HCT116 (cell line): ENCODE measurements at regions not wholly inside any gene's neighbourhood (a gene's known extent, or its start where the extent isn't known, plus 50 kb on each side); places are given as distances from the start of the nearest gene placed in this dataset.

Experiments used
- ATAC-seq: fragments of 200-7000 bp; cut with Tn5 transposase; 2 replicates; pipeline ENCODE4 v1.9.1; 2020; ENCODE audit warnings: mild to moderate bottlenecking, moderate library complexity
- BruUV-seq: library from RNA; stranded (reverse); fragments of 400-500 nt; replicated peaks from 2 replicates; lab custom pipeline; 2021; lab: Mats Ljungman, UMichigan
- CTCF ChIA-PET: fragments of 300-600 bp; sonication (Branson Sonifier 250); formaldehyde crosslinking; loops from one replicate; lab custom pipeline; 2021; ENCODE audit warnings: antibody characterized with exemption; lab: Charles Lee
- POLR2A ChIA-PET: fragments of 300-600, 350-600 bp; sonication (Branson Sonifier 250); formaldehyde crosslinking; loops from one replicate; lab custom pipeline; 2021; ENCODE audit warnings: antibody characterized with exemption; lab: Charles Lee
- RAD21 ChIA-PET, 2 experiments: fragments of 300-600 bp; sonication (Branson Sonifier 250); formaldehyde crosslinking; loops; one replicate each; lab custom pipeline; 2023; ENCODE audit warnings: low total read pairs in 2 of 2; ENCODE audit not compliant: uncharacterized antibody in 2 of 2, unreplicated experiment in 2 of 2, low non-redundant PET in 1 of 2; lab: Charles Lee
- DNase-seq: peaks from one replicate; pipeline ENCODE4 v3.0.0-alpha.2; 2010; ENCODE audit warnings: low read depth, low spot score
- H2AFZ ChIP-seq: fragments of 200-600 bp; shearing (Covaris generic), sonication (generic); 2 replicates; pipeline ENCODE4 v1.6.1; 2017; ENCODE audit warnings: low read depth, mixed run types, mixed read lengths, antibody characterized with exemption, low read length; ENCODE audit not compliant: poor library complexity, severe bottlenecking
- H3K27ac ChIP-seq: 2 replicates; pipeline ENCODE4 v1.5.1; 2012; ENCODE audit warnings: low read depth, low read length
- H3K27me3 ChIP-seq: fragments of 200-600 bp; sonication (generic); 2 replicates; pipeline ENCODE4 v1.6.1; 2016; ENCODE audit warnings: mixed run types, low read length, mixed read lengths; ENCODE audit not compliant: insufficient read depth
- H3K36me3 ChIP-seq, 2 experiments: fragments of 200-500 bp in 1 of 2; fragments of 200-600 bp in 1 of 2; sonication (Bioruptor generic) in 1 of 2; sonication (generic) in 1 of 2; 2 replicates each; pipeline versions ENCODE4 v1.5.1 to v1.6.1; 2014 to 2016; ENCODE audit warnings: low read length in 2 of 2, inconsistent platforms in 1 of 2, mixed read lengths in 1 of 2, mixed run types in 1 of 2; ENCODE audit not compliant: insufficient read depth in 2 of 2, control insufficient read depth in 1 of 2
- H3K4me1 ChIP-seq, 2 experiments: fragments of 200-600 bp in 1 of 2; sonication (generic) in 1 of 2; 2 replicates each; pipeline versions ENCODE4 v1.5.1 to v1.6.1; 2012 to 2017; ENCODE audit warnings: low read length in 2 of 2, inconsistent platforms in 1 of 2, mild to moderate bottlenecking in 1 of 2, mixed read lengths in 1 of 2, mixed run types in 1 of 2, moderate library complexity in 1 of 2; ENCODE audit not compliant: insufficient read depth in 2 of 2, control insufficient read depth in 1 of 2
- H3K4me2 ChIP-seq: fragments of 200-600 bp; sonication (generic); 2 replicates; pipeline ENCODE4 v1.6.1; 2017; ENCODE audit warnings: mixed run types, low read length, mixed read lengths
- H3K4me3 ChIP-seq, 2 experiments: fragments of 200-600 bp in 1 of 2; sonication (generic) in 1 of 2; replicated peaks in 1 of 2; 2 replicates each; pipeline ENCODE4 v1.5.1; 2011 to 2016; ENCODE audit warnings: low read length in 2 of 2, control low read depth in 1 of 2, low read depth in 1 of 2, mild to moderate bottlenecking in 1 of 2, mixed read lengths in 1 of 2, mixed run types in 1 of 2
- H3K79me2 ChIP-seq: fragments of 200-600 bp; sonication (generic); 2 replicates; pipeline ENCODE4 v1.6.1; 2017; ENCODE audit warnings: mild to moderate bottlenecking, mixed run types, low read length, moderate library complexity, mixed read lengths; ENCODE audit not compliant: insufficient read depth
- H3K9ac ChIP-seq: fragments of 200-600 bp; sonication (generic); 2 replicates; pipeline ENCODE4 v1.6.1; 2016; ENCODE audit warnings: low read length, mixed read lengths
- H3K9me2 ChIP-seq: fragments of 200-600 bp; sonication (generic), shearing (Covaris generic); 2 replicates; pipeline ENCODE4 v1.6.1; 2017; ENCODE audit warnings: mixed run types, mild to moderate bottlenecking, moderate library complexity; ENCODE audit not compliant: insufficient read depth
- H3K9me3 ChIP-seq, 2 experiments: fragments of 200-500 bp in 1 of 2; fragments of 200-600 bp in 1 of 2; sonication (Bioruptor generic) in 1 of 2; sonication (generic) in 1 of 2; 2 replicates each; pipeline ENCODE4 v1.6.1; 2014 to 2017; ENCODE audit warnings: low read length in 2 of 2, mixed read lengths in 2 of 2, inconsistent platforms in 1 of 2, low read depth in 1 of 2, mild to moderate bottlenecking in 1 of 2, mixed run types in 1 of 2, moderate library complexity in 1 of 2; ENCODE audit not compliant: control insufficient read depth in 1 of 2, insufficient read depth in 1 of 2
- H4K20me1 ChIP-seq: fragments of 200-600 bp; sonication (generic), shearing (Covaris generic); 2 replicates; pipeline ENCODE4 v1.6.1; 2017; ENCODE audit warnings: mixed run types, mild to moderate bottlenecking, moderate library complexity; ENCODE audit not compliant: insufficient read depth
- CBX3 ChIP-seq: IDR thresholded peaks from 2 replicates; pipeline ENCODE4 v1.6.1; 2012; ENCODE audit warnings: low read depth
- JUND ChIP-seq: IDR thresholded peaks from 2 replicates; pipeline ENCODE4 v1.6.1; 2012
- POLR2AphosphoS5 ChIP-seq: IDR thresholded peaks from 2 replicates; pipeline ENCODE4 v1.6.1; 2011; ENCODE audit warnings: mild to moderate bottlenecking, low read depth, low read length, moderate library complexity
- SRF ChIP-seq: IDR thresholded peaks from 2 replicates; pipeline ENCODE4 v1.6.1; 2012; ENCODE audit warnings: low read depth
- YY1 ChIP-seq: IDR thresholded peaks from 2 replicates; pipeline ENCODE4 v1.6.1; 2011; ENCODE audit warnings: low read length, low read depth, moderate library complexity, mild to moderate bottlenecking; ENCODE audit not compliant: insufficient replicate concordance; ENCODE audit errors: extremely low read depth
- intact Hi-C: fragments of 100-400 bp; cut with micrococcal nuclease; formaldehyde crosslinking; loops from 2 replicates; pipeline ENCODE4 v1.10.0; 2022
- TF ChIP-seq, protein P1 (sequence below): IDR thresholded peaks from 2 replicates; pipeline ENCODE4 v1.6.1; 2012
- TF ChIP-seq, protein P2 (sequence below): IDR thresholded peaks from 2 replicates; pipeline ENCODE4 v1.6.1; 2011; ENCODE audit warnings: mild to moderate bottlenecking, low read length, moderate library complexity; ENCODE audit not compliant: insufficient replicate concordance; ENCODE audit errors: extremely low read depth

DNA sequence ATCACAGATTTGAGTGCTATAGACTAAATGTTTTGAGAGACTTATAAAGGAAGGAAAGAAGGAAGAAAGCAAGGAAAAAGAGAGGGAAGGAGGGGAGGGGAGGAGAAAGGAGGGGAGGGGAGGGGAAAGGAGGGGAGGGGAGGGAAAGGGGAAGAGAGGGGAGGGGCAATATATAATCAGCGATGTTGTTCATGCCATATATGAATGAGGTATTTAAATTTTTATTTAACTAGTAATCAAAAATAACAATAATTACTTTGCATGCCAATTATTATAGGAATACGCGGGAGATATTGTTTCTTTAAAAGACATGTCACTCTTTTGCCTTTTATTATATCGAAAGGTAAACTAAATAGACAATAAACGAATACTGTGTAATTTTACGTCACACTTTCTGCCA, 1029.7 kb downstream of the FAT4 start (continued):
- TF ChIP-seq, protein P1, sequence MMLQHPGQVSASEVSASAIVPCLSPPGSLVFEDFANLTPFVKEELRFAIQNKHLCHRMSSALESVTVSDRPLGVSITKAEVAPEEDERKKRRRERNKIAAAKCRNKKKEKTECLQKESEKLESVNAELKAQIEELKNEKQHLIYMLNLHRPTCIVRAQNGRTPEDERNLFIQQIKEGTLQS = no peak
- no peak for TF ChIP-seq POLR2AphosphoS5
- TF ChIP-seq, protein P2, sequence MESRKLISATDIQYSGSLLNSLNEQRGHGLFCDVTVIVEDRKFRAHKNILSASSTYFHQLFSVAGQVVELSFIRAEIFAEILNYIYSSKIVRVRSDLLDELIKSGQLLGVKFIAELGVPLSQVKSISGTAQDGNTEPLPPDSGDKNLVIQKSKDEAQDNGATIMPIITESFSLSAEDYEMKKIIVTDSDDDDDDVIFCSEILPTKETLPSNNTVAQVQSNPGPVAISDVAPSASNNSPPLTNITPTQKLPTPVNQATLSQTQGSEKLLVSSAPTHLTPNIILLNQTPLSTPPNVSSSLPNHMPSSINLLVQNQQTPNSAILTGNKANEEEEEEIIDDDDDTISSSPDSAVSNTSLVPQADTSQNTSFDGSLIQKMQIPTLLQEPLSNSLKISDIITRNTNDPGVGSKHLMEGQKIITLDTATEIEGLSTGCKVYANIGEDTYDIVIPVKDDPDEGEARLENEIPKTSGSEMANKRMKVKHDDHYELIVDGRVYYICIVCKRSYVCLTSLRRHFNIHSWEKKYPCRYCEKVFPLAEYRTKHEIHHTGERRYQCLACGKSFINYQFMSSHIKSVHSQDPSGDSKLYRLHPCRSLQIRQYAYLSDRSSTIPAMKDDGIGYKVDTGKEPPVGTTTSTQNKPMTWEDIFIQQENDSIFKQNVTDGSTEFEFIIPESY = no peak

DNA sequence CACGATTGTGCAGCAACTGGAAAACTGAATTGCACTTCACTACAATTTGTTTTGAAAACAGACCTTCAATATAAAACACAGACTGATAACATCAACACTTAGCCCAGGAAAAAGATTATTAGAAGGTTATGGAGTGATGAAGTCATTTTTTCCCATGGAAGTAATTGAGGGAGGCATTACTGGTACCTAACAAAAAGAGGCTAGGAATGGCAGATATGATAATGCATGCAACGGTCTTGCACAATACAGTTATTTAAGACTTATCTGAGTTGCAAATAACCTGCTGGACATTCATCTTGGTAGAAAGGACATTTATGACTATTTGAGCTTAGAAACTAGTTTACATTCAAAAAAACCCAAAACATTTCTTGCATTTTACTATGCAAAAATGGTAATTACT, 1031.9 kb downstream of the FAT4 start:
- Histone ChIP-seq H3K79me2 (no peaks in the 10 kb centered on the region), H3K36me3 (no peaks in the 10 kb centered on the region), H3K9me2 (no peaks in the 10 kb centered on the region; the same call in 1 of the 2 replicates), H3K4me3 (no peak overlapping the region), H3K27me3 (no peaks in the 10 kb centered on the region), H3K27ac (no peak overlapping the region), H2AFZ (no peak overlapping the region), H4K20me1 (no peaks in the 10 kb centered on the region), H3K4me1 (no peaks in the 10 kb centered on the region), H3K9ac (no peak overlapping the region), H3K4me2 (no peak overlapping the region), H3K9me3 (no peaks in the 10 kb centered on the region)
- DNase-seq (no peak), ATAC-seq (no peak)
- no peak for TF ChIP-seq SRF
- no peak for TF ChIP-seq CBX3
- no peak for TF ChIP-seq YY1
- TF ChIP-seq JUND = no peak
- RAD21 ChIA-PET = interaction anchor here in 1 of 2 experiments (0.6 kb wide), 1 partner anchor 231 kb away, joined by 3 read pairs; no protein-coding TSS in a partner anchor
- POLR2A ChIA-PET = no interaction called here
- CTCF ChIA-PET = no interaction called here
- no TSS peak for BruUV-seq
- intact Hi-C loops = no loop called here
